Calu3 (cell line): ENCODE measurements at regions not wholly inside any gene's neighbourhood (a gene's known extent, or its start where the extent isn't known, plus 50 kb on each side); places are given as distances from the start of the nearest gene placed in this dataset.

Experiments used
- BruUV-seq: library from RNA; stranded (reverse); fragments of 400-500 nt; replicated peaks from 2 replicates; lab custom pipeline; 2021; lab: Mats Ljungman, UMichigan
- CTCF ChIA-PET: fragments of 300-600 bp; sonication (Branson Sonifier 250); formaldehyde crosslinking; loops from one replicate; lab custom pipeline; 2022; ENCODE audit warnings: antibody characterized with exemption; lab: Charles Lee
- DNase-seq: peaks from one replicate; pipeline ENCODE4 v3.0.0; 2022
- H3K27ac Mint-ChIP-seq: one replicate; pipeline ENCODE4 v1.8.0; 2022; ENCODE audit warnings: mixed read lengths; ENCODE audit not compliant: unreplicated experiment
- H3K27me3 Mint-ChIP-seq: one replicate; pipeline ENCODE4 v1.8.0; 2022; ENCODE audit warnings: mixed read lengths; ENCODE audit not compliant: unreplicated experiment
- H3K36me3 Mint-ChIP-seq: one replicate; pipeline ENCODE4 v1.8.0; 2022; ENCODE audit warnings: mild to moderate bottlenecking, moderate library complexity, mixed read lengths; ENCODE audit not compliant: insufficient read depth, unreplicated experiment
- H3K4me1 Mint-ChIP-seq: one replicate; pipeline ENCODE4 v1.8.0; 2022; ENCODE audit warnings: mild to moderate bottlenecking, low read depth, mixed read lengths; ENCODE audit not compliant: unreplicated experiment
- H3K4me3 Mint-ChIP-seq: one replicate; pipeline ENCODE4 v1.8.0; 2022; ENCODE audit warnings: mild to moderate bottlenecking, low read depth, moderate library complexity, mixed read lengths; ENCODE audit not compliant: unreplicated experiment
- H3K9me3 Mint-ChIP-seq: one replicate; pipeline ENCODE4 v1.8.0; 2022; ENCODE audit warnings: low read depth, mixed read lengths; ENCODE audit not compliant: unreplicated experiment
- intact Hi-C: fragments of 100-400 bp; cut with micrococcal nuclease; formaldehyde crosslinking; loops from one replicate; pipeline ENCODE4 v1.10.0; 2022; ENCODE audit not compliant: unreplicated experiment
- TF ChIP-seq, protein P1 (sequence below): fragments of 200-600 bp; IDR thresholded peaks from one replicate; pipeline ENCODE4 v1.8.0; 2022; ENCODE audit warnings: antibody characterized with exemption; ENCODE audit not compliant: unreplicated experiment

DNA sequence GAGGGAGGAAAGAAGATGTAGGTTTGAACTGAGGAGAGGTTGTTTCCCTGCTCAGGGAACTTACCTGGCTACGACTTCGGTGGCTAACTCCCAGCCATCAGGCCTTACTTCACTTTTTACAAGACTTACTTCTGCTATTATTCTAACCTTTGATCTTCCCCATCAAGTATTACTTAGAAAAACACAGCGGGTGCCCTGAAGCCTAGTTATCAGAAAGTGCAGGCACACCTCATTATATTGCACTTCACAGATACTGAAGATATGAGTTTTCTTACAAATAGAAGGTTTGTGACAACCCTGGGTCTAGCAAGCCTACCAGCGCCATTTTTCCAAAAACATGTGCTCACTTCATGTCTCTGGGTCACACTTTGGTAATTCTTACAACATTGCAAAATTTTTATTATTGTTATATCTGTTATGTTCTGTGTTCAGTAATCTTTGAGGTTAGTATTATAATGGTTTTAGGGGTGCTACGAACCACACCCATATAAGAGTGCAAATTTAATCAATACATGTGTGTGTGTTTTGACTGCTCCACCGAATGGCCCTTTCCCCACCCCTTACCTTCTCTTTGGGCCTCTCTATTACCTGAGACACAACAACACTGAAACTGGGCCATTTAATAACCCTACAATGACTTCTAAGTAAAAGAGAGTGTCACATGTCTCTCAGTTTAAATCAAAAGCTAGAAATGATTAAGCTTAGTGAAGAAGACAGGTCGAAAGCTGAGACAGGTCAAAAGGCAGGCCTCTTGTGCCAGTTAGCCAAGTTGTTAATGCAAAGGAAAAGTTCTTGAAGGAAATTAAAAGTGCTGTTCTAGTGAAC lies 2102.7 kb upstream of the WWC1 start:
- TF ChIP-seq, protein P1, sequence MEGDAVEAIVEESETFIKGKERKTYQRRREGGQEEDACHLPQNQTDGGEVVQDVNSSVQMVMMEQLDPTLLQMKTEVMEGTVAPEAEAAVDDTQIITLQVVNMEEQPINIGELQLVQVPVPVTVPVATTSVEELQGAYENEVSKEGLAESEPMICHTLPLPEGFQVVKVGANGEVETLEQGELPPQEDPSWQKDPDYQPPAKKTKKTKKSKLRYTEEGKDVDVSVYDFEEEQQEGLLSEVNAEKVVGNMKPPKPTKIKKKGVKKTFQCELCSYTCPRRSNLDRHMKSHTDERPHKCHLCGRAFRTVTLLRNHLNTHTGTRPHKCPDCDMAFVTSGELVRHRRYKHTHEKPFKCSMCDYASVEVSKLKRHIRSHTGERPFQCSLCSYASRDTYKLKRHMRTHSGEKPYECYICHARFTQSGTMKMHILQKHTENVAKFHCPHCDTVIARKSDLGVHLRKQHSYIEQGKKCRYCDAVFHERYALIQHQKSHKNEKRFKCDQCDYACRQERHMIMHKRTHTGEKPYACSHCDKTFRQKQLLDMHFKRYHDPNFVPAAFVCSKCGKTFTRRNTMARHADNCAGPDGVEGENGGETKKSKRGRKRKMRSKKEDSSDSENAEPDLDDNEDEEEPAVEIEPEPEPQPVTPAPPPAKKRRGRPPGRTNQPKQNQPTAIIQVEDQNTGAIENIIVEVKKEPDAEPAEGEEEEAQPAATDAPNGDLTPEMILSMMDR: no peak
- Mint-ChIP-seq H3K27me3 (no peaks in the 10 kb centered on the region), H3K27ac (no peak overlapping the region), H3K4me1 (peaks cover 6% of the 10 kb centered on the region), H3K36me3 (no peaks in the 10 kb centered on the region), H3K4me3 (no peak overlapping the region), H3K9me3 (peaks cover 7% of the 10 kb centered on the region)
- no peak for DNase-seq
- intact Hi-C loops: no loop called here
- no TSS peak for BruUV-seq
- CTCF ChIA-PET: interaction anchor here (0.7 kb wide), 1 partner anchor 13 kb away, joined by 3 read pairs; no protein-coding TSS in a partner anchor

- H3K4me3 Mint-ChIP-seq: no peak overlapping the region
- CTCF ChIA-PET: interaction anchor here (0.5 kb wide), 1 partner anchor 67 kb away, joined by 3 read pairs; no protein-coding TSS in a partner anchor
- BruUV-seq: no TSS peak
- TF ChIP-seq, protein P1: no peak
- peaks cover 7% of the 10 kb centered on the region for H3K9me3 Mint-ChIP-seq
- DNase-seq: no peak
- no peaks in the 10 kb centered on the region for H3K36me3 Mint-ChIP-seq
- intact Hi-C loops: no loop called here
- H3K27me3 Mint-ChIP-seq: no peaks in the 10 kb centered on the region
- peaks cover 6% of the 10 kb centered on the region for H3K4me1 Mint-ChIP-seq
- no peak overlapping the region for H3K27ac Mint-ChIP-seq
Measured at GRCh38 chr5:166192696-166193095, 2098.7 kb upstream of the WWC1 start.

GRCh38 chr5:166195981-166196380 lies 2095.5 kb upstream of the WWC1 start:
- Mint-ChIP-seq H3K9me3 (no peaks in the 10 kb centered on the region), H3K4me1 (no peaks in the 10 kb centered on the region), H3K27me3 (no peaks in the 10 kb centered on the region), H3K27ac (no peak overlapping the region), H3K4me3 (no peak overlapping the region), H3K36me3 (no peaks in the 10 kb centered on the region)
- CTCF ChIA-PET: no interaction called here
- intact Hi-C loops: no loop called here
- no peak for DNase-seq
- BruUV-seq: no TSS peak
- TF ChIP-seq, protein P1: no peak

GRCh38 chr5:166200532-166200931 lies 2090.9 kb upstream of the WWC1 start:
- H3K27me3 Mint-ChIP-seq: no peaks in the 10 kb centered on the region
- BruUV-seq: no TSS peak

More at GRCh38 chr5:166200532-166200931, 2090.9 kb upstream of the WWC1 start:
- Mint-ChIP-seq H3K4me3 (no peak overlapping the region), H3K27ac (no peak overlapping the region), H3K36me3 (no peaks in the 10 kb centered on the region), H3K4me1 (no peaks in the 10 kb centered on the region), H3K9me3 (peaks cover 6% of the 10 kb centered on the region)
- CTCF ChIA-PET: no interaction called here
- no peak for DNase-seq
- TF ChIP-seq, protein P1: no peak
- intact Hi-C loops: no loop called here
